ENCODE measurements at regions not wholly inside any gene's neighbourhood (a gene's known extent, or its start where the extent isn't known, plus 50 kb on each side); places are given as distances from the start of the nearest gene placed in this dataset.

GRCh38 chr7:24480501-24480900 is 92.8 kb upstream of the PALS2 start:
- Histone ChIP-seq H3K4me3 (no peak overlapping the region), H3K27me3 (no peaks in the 10 kb centered on the region), H3K9me3 (no peaks in the 10 kb centered on the region), H3K4me1 (peaks cover 0 to 33% (median 5%) of the 10 kb centered on the region in 3 donors), H3K36me3 (no peaks in the 10 kb centered on the region), H3K27ac (no peak overlapping the region)
- no peak for ATAC-seq
- no peak for TF ChIP-seq EP300 (IDR thresholded peaks at IDR 0.05)
- no peak for TF ChIP-seq POLR2AphosphoS5 (IDR thresholded peaks at IDR 0.05)
- no peak for TF ChIP-seq POLR2A (IDR thresholded peaks at IDR 0.05)
- TF ChIP-seq, protein P1, sequence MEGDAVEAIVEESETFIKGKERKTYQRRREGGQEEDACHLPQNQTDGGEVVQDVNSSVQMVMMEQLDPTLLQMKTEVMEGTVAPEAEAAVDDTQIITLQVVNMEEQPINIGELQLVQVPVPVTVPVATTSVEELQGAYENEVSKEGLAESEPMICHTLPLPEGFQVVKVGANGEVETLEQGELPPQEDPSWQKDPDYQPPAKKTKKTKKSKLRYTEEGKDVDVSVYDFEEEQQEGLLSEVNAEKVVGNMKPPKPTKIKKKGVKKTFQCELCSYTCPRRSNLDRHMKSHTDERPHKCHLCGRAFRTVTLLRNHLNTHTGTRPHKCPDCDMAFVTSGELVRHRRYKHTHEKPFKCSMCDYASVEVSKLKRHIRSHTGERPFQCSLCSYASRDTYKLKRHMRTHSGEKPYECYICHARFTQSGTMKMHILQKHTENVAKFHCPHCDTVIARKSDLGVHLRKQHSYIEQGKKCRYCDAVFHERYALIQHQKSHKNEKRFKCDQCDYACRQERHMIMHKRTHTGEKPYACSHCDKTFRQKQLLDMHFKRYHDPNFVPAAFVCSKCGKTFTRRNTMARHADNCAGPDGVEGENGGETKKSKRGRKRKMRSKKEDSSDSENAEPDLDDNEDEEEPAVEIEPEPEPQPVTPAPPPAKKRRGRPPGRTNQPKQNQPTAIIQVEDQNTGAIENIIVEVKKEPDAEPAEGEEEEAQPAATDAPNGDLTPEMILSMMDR (IDR thresholded peaks at IDR 0.05), result no peak
- WGBS, 2 donors (ENCODE audit: low coverage in 1 of 2), result 66 to 80% methylated on average over 5 of the region's 5 CpGs

DNA sequence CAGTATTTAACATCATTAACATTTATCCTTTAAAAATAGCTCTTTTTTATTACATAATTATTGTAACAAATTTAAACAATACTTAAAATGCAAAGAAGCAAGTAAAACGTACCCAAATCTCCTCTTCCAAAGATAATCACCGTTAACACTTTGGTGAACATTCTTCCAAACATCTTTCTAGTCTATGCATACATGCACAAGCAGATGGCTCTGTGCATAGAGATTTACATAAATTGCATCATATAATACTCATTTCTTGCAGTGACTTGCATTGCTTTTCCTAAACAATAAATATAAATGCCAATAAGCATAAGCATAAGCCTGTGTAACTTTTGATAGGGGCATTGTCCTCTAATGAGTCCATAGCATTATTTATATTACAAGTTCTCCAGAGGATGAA is 89.4 kb upstream of the PALS2 start:
- WGBS, 2 donors (ENCODE audit: low coverage in 1 of 2), result 62 to 75% methylated on average over 2 of the region's 2 CpGs
- H3K9me3 ChIP-seq, result no peaks in the 10 kb centered on the region
- H3K4me1 ChIP-seq, result peaks cover 0 to under 1% (median 0%) of the 10 kb centered on the region in 3 donors

GRCh38 chr7:24492576-24492975 is 80.7 kb upstream of the PALS2 start:
- H3K9me3 ChIP-seq, result peaks cover 0 to 15% (median 0%) of the 10 kb centered on the region in 3 donors
- H3K4me3 ChIP-seq, result no peak overlapping the region
- H3K36me3 ChIP-seq, result no peaks in the 10 kb centered on the region
- ATAC-seq, result no peak
- H3K4me1 ChIP-seq, result no peaks in the 10 kb centered on the region
- no peak for TF ChIP-seq EP300 (IDR thresholded peaks at IDR 0.05)
- TF ChIP-seq POLR2AphosphoS5 (IDR thresholded peaks at IDR 0.05), result no peak
- TF ChIP-seq POLR2A (IDR thresholded peaks at IDR 0.05), result no peak
- TF ChIP-seq, protein P1 (IDR thresholded peaks at IDR 0.05), result no peak
- H3K27me3 ChIP-seq, result peaks cover 6% of the 10 kb centered on the region
- H3K27ac ChIP-seq, result no peak overlapping the region
- 86 to 100% methylated on average over 1 to 2 of the region's 2 CpGs for WGBS, 2 donors (ENCODE audit: low coverage in 1 of 2)

More for the DNA sequence above, 89.4 kb upstream of the PALS2 start:
- no peak overlapping the region for H3K27ac ChIP-seq
- no peak overlapping the region for H3K4me3 ChIP-seq
- ATAC-seq, result no peak
- no peaks in the 10 kb centered on the region for H3K27me3 ChIP-seq
- H3K36me3 ChIP-seq, result no peaks in the 10 kb centered on the region
- TF ChIP-seq EP300 (IDR thresholded peaks at IDR 0.05), result no peak
- TF ChIP-seq, protein P1 (IDR thresholded peaks at IDR 0.05), result no peak
- no peak for TF ChIP-seq POLR2A (IDR thresholded peaks at IDR 0.05)
- no peak for TF ChIP-seq POLR2AphosphoS5 (IDR thresholded peaks at IDR 0.05)

DNA sequence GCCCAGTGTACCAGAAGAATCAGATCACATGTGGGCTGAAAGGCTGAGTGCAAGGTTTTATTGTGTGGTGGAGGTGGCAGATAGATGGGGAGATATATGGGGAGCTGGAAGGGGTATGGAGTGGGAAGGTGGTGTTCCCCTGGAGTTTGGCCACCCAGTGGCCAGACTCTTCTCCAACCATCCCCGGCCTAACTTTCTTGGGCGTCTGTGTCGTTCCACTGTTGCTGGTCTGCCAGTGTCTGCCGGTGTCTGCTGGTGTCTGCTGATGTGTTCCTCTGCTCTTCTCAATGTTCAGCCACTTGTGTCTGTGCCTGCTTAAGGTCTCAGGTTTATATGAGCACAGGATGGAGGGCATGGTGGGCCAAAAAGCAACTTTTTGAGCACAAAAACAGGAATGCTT is 78.4 kb upstream of the PALS2 start:
- no peaks in the 10 kb centered on the region for H3K4me1 ChIP-seq
- H3K4me3 ChIP-seq, result no peak overlapping the region
- no peaks in the 10 kb centered on the region for H3K36me3 ChIP-seq
- H3K27ac ChIP-seq, result no peak overlapping the region
- TF ChIP-seq EP300 (IDR thresholded peaks at IDR 0.05) (no peak), POLR2A (IDR thresholded peaks at IDR 0.05) (no peak), POLR2AphosphoS5 (IDR thresholded peaks at IDR 0.05) (no peak)
- TF ChIP-seq, protein P1 (IDR thresholded peaks at IDR 0.05), result no peak
- peaks cover 14% of the 10 kb centered on the region for H3K27me3 ChIP-seq
- 93 to 96% methylated on average over 2 to 4 of the region's 4 CpGs for WGBS, 2 donors (ENCODE audit: low coverage in 1 of 2)
- no peak for ATAC-seq
- H3K9me3 ChIP-seq, result peaks cover 0 to 15% (median 0%) of the 10 kb centered on the region in 3 donors

- H3K4me1 ChIP-seq, result no peaks in the 10 kb centered on the region
Measured at GRCh38 chr7:24496036-24496435, 77.2 kb upstream of the PALS2 start.

More at GRCh38 chr7:24496036-24496435, 77.2 kb upstream of the PALS2 start:
- Histone ChIP-seq H3K36me3 (no peaks in the 10 kb centered on the region), H3K27ac (no peak overlapping the region), H3K9me3 (peaks cover 0 to 15% (median 0%) of the 10 kb centered on the region in 3 donors), H3K27me3 (peaks cover 14% of the 10 kb centered on the region), H3K4me3 (no peak overlapping the region)
- no peak for TF ChIP-seq POLR2AphosphoS5 (IDR thresholded peaks at IDR 0.05)
- no peak for TF ChIP-seq POLR2A (IDR thresholded peaks at IDR 0.05)
- no peak for TF ChIP-seq EP300 (IDR thresholded peaks at IDR 0.05)
- TF ChIP-seq, protein P1 (IDR thresholded peaks at IDR 0.05), result no peak
- 72 to 81% methylated on average over 2 of the region's 2 CpGs for WGBS, 2 donors (ENCODE audit: low coverage in 1 of 2)
- no peak for ATAC-seq

Data from gastroesophageal sphincter (tissue), 4 donors.